Uterus (tissue), 2 donors: ENCODE measurements at regions not wholly inside any gene's neighbourhood (a gene's known extent, or its start where the extent isn't known, plus 50 kb on each side); places are given as distances from the start of the nearest gene placed in this dataset.

Experiments
- CTCF ChIP-seq, 4 experiments: fragments of 200-600 bp in 2 of 4; fragments of 450-650 bp in 2 of 4; sonication (generic) in 2 of 4; IDR thresholded peaks; one replicate each; pipeline ENCODE4 v1.5.1; 2016 to 2019; ENCODE audit warnings: antibody characterized with exemption in 4 of 4, mild to moderate bottlenecking in 2 of 4, moderate library complexity in 1 of 4
- POLR2A ChIP-seq, 2 donors: fragments of 450-650 bp; IDR thresholded peaks; one replicate each; pipeline ENCODE4 v1.6.1; 2016; ENCODE audit warnings: antibody characterized with exemption in 2 of 2, mild to moderate bottlenecking in 1 of 2, moderate library complexity in 1 of 2

DNA sequence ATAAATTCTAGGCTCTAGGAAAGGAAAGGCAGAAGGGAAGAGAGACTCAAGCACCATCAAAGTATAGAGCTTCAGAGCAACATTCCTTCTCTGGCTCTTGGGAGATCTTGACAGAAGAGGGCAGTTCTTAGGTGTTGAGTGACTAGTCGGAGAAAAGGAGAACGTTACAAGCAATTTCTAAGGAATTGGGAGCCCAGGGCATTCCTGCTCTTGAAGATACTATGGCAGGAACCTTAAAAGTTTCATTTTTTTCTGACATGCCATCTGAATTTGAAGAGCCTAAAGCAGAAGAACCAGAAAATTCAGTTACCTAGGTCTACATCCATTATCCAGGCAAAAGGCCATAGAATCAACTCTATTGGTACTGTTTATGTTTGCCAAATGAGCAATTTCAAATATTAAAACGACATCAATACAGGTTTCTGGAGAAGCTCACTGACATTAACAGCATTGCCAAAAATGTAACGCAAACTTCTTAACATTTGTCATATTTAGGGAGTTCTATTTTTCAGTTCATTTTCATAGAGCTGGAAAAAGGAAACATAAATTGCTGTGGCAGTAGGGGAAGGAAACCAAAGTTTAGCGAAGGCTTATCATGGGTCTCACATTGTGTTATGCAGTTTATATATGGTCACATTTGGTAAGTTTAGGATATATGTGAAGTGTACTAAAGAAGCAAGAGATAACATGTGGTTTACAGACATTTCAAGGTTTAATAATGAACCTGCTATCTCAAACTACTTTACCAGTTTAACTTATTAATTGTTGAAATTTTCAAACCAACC, 210.1 kb upstream of the NRIP1 start:
- TF ChIP-seq CTCF (IDR thresholded peaks at IDR 0.05) (no peak), POLR2A (IDR thresholded peaks at IDR 0.05) (no peak)
